WTC11 (cell line): ENCODE measurements at regions not wholly inside any gene's neighbourhood (a gene's known extent, or its start where the extent isn't known, plus 50 kb on each side); places are given as distances from the start of the nearest gene placed in this dataset.

Experiments
- ATAC-seq: fragments of 200-7000 bp; cut with Tn5 transposase; 2 replicates; pipeline ENCODE4 v1.10.0; 2021; ENCODE audit warnings: mild to moderate bottlenecking, moderate library complexity
- CTCF ChIA-PET: fragments of 300-600 bp; sonication (Branson Sonifier 250); formaldehyde crosslinking; loops from one replicate; lab custom pipeline; 2021; ENCODE audit warnings: antibody characterized with exemption; lab: Charles Lee
- POLR2A ChIA-PET: fragments of 350-600 bp; sonication (Branson Sonifier 250); formaldehyde crosslinking; loops from one replicate; lab custom pipeline; 2021; ENCODE audit warnings: antibody characterized with exemption; lab: Charles Lee
- DNase-seq: peaks from one replicate; pipeline ENCODE4 v3.0.0; 2021; ENCODE audit warnings: low spot score
- H3K27ac Mint-ChIP-seq: 2 replicates; pipeline ENCODE4 v1.8.0; 2021; ENCODE audit warnings: mixed read lengths
- H3K27me3 Mint-ChIP-seq: 2 replicates; pipeline ENCODE4 v1.8.0; 2021; ENCODE audit warnings: low read depth, mild to moderate bottlenecking, moderate library complexity, mixed read lengths
- H3K36me3 Mint-ChIP-seq: 2 replicates; pipeline ENCODE4 v1.8.0; 2021; ENCODE audit warnings: mixed read lengths
- H3K4me1 Mint-ChIP-seq: 2 replicates; pipeline ENCODE4 v1.8.0; 2022; ENCODE audit warnings: mixed read lengths
- H3K4me3 Mint-ChIP-seq: 2 replicates; pipeline ENCODE4 v1.8.0; 2021; ENCODE audit warnings: mild to moderate bottlenecking, moderate library complexity, mixed read lengths
- H3K9me3 Mint-ChIP-seq: 2 replicates; pipeline ENCODE4 v1.8.0; 2021; ENCODE audit warnings: mixed read lengths
- CBFB ChIP-seq: sonication (generic); formaldehyde crosslinking; IDR thresholded peaks from 2 replicates; pipeline ENCODE4 v1.8.1; 2022; ENCODE audit warnings: mild to moderate bottlenecking, low read depth, missing genetic modification reagents
- ELF4 ChIP-seq: sonication (generic); formaldehyde crosslinking; IDR thresholded peaks from 2 replicates; pipeline ENCODE4 v1.8.1; 2022; ENCODE audit warnings: low read depth, mild to moderate bottlenecking, moderate library complexity, missing genetic modification reagents
- EMX1 ChIP-seq: fragments of 250-450 bp; sonication (Bioruptor Pico); IDR thresholded peaks from 2 replicates; pipeline ENCODE4 v1.8.0; 2021; ENCODE audit warnings: mild to moderate bottlenecking
- ESRRA ChIP-seq: sonication (generic); formaldehyde crosslinking; IDR thresholded peaks from 2 replicates; pipeline ENCODE4 v1.8.1; 2022; ENCODE audit warnings: mild to moderate bottlenecking, missing genetic modification reagents, borderline replicate concordance
- FOXP1 ChIP-seq: sonication (generic); formaldehyde crosslinking; IDR thresholded peaks from 2 replicates; pipeline ENCODE4 v1.8.0; 2022; ENCODE audit warnings: missing genetic modification reagents, mild to moderate bottlenecking, moderate library complexity, borderline replicate concordance
- HMGA2 ChIP-seq: fragments of 250-450 bp; sonication (Bioruptor Pico); IDR thresholded peaks from 2 replicates; pipeline ENCODE4 v1.4.0; 2021; ENCODE audit warnings: mild to moderate bottlenecking, moderate library complexity
- MXD4 ChIP-seq: fragments of 250-450 bp; sonication (Bioruptor Pico); IDR thresholded peaks from 2 replicates; pipeline ENCODE4 v1.8.0; 2021; ENCODE audit warnings: mild to moderate bottlenecking, moderate library complexity, borderline replicate concordance
- NFE2L1 ChIP-seq: sonication (generic); formaldehyde crosslinking; IDR thresholded peaks from 2 replicates; pipeline ENCODE4 v1.8.1; 2023; ENCODE audit warnings: missing genetic modification reagents
- NR1H2 ChIP-seq: sonication (generic); formaldehyde crosslinking; IDR thresholded peaks from 2 replicates; pipeline ENCODE4 v1.9.0; 2021; ENCODE audit warnings: mild to moderate bottlenecking, moderate library complexity, missing genetic modification reagents
- NR3C1 ChIP-seq: sonication (generic); formaldehyde crosslinking; conservative IDR thresholded peaks from 2 replicates; pipeline ENCODE4 v1.8.1; 2023; ENCODE audit warnings: low read depth, mild to moderate bottlenecking, missing genetic modification reagents
- OVOL2 ChIP-seq: fragments of 250-450 bp; sonication (Bioruptor Pico); IDR thresholded peaks from 2 replicates; pipeline ENCODE4 v1.9.0; 2021; ENCODE audit warnings: mild to moderate bottlenecking, borderline replicate concordance
- SMAD3 ChIP-seq: sonication (generic); formaldehyde crosslinking; IDR thresholded peaks from 2 replicates; pipeline ENCODE4 v1.8.0; 2022; ENCODE audit warnings: missing genetic modification reagents, mild to moderate bottlenecking, borderline replicate concordance
- SP1 ChIP-seq: sonication (generic); formaldehyde crosslinking; conservative IDR thresholded peaks from 2 replicates; pipeline ENCODE4 v1.8.1; 2022; ENCODE audit warnings: missing genetic modification reagents
- TCF7 ChIP-seq: sonication (generic); formaldehyde crosslinking; IDR thresholded peaks from 2 replicates; pipeline ENCODE4 v1.8.0; 2022; ENCODE audit warnings: mild to moderate bottlenecking, low read depth, missing genetic modification reagents, moderate library complexity
- TEAD4 ChIP-seq: sonication (generic); formaldehyde crosslinking; IDR thresholded peaks from 2 replicates; pipeline ENCODE4 v1.8.0; 2022; ENCODE audit warnings: mild to moderate bottlenecking, missing genetic modification reagents
- TP53 ChIP-seq: sonication (generic); formaldehyde crosslinking; IDR thresholded peaks from 2 replicates; pipeline ENCODE4 v1.8.1; 2023; ENCODE audit warnings: mild to moderate bottlenecking, missing genetic modification reagents
- ZNF138 ChIP-seq: sonication (generic); formaldehyde crosslinking; conservative IDR thresholded peaks from 2 replicates; pipeline ENCODE4 v1.8.1; 2022; ENCODE audit warnings: mild to moderate bottlenecking, moderate library complexity, missing genetic modification reagents
- ZNF232 ChIP-seq: sonication (generic); formaldehyde crosslinking; IDR thresholded peaks from 2 replicates; pipeline ENCODE4 v1.8.0; 2022; ENCODE audit warnings: mild to moderate bottlenecking, missing genetic modification reagents
- ZNF396 ChIP-seq: fragments of 250-450 bp; sonication (Bioruptor Pico); IDR thresholded peaks from 2 replicates; pipeline ENCODE4 v1.8.0; 2021; ENCODE audit warnings: mild to moderate bottlenecking, moderate library complexity, borderline replicate concordance
- TF ChIP-seq, protein P1 (sequence below): sonication (generic); formaldehyde crosslinking; IDR thresholded peaks from 2 replicates; pipeline ENCODE4 v1.8.0; 2022; ENCODE audit warnings: missing genetic modification reagents
- TF ChIP-seq, protein P2 (sequence below): fragments of 250-450 bp; sonication (Bioruptor Pico); IDR thresholded peaks from 2 replicates; pipeline ENCODE4 v1.9.0; 2021; ENCODE audit warnings: mild to moderate bottlenecking
- TF ChIP-seq, protein P3 (sequence below): fragments of 250-450 bp; sonication (Bioruptor Pico); IDR thresholded peaks from 2 replicates; pipeline ENCODE4 v1.9.0; 2021; ENCODE audit warnings: mild to moderate bottlenecking, borderline replicate concordance
- TF ChIP-seq, protein P4 (sequence below): fragments of 250-450 bp; sonication (Bioruptor Pico); IDR thresholded peaks from 2 replicates; pipeline ENCODE4 v1.8.0; 2021; ENCODE audit warnings: mild to moderate bottlenecking
- TF ChIP-seq, protein P5 (sequence below): sonication (generic); formaldehyde crosslinking; IDR thresholded peaks from 2 replicates; pipeline ENCODE4 v1.8.0; 2023; ENCODE audit warnings: mild to moderate bottlenecking, missing genetic modification reagents

DNA sequence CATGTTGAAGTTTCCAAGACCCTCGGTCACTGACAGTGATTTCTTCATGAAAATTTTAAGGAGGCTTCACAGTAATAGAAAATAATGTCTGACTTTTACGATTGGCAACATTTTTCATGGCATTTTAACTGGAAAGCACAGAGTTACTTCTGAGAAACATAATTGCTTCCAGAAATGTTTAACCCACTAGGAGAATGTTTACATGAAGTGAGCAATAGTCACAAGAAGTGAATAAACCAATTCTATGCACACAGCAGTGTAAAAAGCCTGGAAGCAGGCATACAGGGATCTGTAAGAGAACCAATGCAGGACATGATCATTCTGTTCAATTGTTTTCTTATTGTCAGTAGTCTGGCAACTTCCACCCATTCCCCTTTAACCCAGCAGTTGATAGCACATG is 316.2 kb upstream of the CXADR start:
- ChIA-PET CTCF (no interaction called here), POLR2A (no interaction called here)
- H3K9me3 Mint-ChIP-seq = peaks cover 25% of the 10 kb centered on the region
- ATAC-seq (no peak), DNase-seq (no peak)
- no peak for TF ChIP-seq TEAD4
- TF ChIP-seq TP53 (CRISPR knock-in tag) = no peak
- TF ChIP-seq TCF7 (CRISPR knock-in tag) = no peak
- H3K27me3 Mint-ChIP-seq = no peaks in the 10 kb centered on the region
- H3K27ac Mint-ChIP-seq = no peak overlapping the region
- no peak overlapping the region for H3K4me3 Mint-ChIP-seq
- peaks cover 12% of the 10 kb centered on the region for H3K36me3 Mint-ChIP-seq
- H3K4me1 Mint-ChIP-seq = peaks cover 13% of the 10 kb centered on the region

DNA sequence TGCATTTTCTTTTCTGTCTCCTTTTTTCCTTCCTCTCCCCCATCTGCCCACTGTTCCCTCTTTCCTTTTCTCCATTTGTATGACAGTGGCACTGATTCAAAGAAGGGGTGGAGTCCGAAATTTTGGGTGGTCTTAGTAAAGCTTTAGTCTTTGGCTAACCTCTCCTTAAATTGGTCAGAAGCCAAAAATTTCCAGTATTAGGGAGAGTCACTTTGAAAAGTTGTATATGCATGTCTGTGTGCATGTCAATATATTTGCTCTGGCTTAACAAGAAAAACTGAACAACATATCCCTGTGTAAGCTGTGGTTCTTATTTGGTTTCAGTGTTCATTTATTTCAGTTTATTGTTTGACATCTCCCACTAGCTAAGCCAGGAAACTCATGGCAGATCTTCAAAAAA is 314.8 kb upstream of the CXADR start:
- no peak for DNase-seq
- TF ChIP-seq TCF7 (CRISPR knock-in tag) = no peak
- TF ChIP-seq SP1 = no peak
- TF ChIP-seq TP53 (CRISPR knock-in tag) = no peak
- no peak for TF ChIP-seq EMX1 (CRISPR knock-in tag)
- TF ChIP-seq MXD4 = no peak
- TF ChIP-seq NFE2L1 = no peak
- TF ChIP-seq, protein P1, sequence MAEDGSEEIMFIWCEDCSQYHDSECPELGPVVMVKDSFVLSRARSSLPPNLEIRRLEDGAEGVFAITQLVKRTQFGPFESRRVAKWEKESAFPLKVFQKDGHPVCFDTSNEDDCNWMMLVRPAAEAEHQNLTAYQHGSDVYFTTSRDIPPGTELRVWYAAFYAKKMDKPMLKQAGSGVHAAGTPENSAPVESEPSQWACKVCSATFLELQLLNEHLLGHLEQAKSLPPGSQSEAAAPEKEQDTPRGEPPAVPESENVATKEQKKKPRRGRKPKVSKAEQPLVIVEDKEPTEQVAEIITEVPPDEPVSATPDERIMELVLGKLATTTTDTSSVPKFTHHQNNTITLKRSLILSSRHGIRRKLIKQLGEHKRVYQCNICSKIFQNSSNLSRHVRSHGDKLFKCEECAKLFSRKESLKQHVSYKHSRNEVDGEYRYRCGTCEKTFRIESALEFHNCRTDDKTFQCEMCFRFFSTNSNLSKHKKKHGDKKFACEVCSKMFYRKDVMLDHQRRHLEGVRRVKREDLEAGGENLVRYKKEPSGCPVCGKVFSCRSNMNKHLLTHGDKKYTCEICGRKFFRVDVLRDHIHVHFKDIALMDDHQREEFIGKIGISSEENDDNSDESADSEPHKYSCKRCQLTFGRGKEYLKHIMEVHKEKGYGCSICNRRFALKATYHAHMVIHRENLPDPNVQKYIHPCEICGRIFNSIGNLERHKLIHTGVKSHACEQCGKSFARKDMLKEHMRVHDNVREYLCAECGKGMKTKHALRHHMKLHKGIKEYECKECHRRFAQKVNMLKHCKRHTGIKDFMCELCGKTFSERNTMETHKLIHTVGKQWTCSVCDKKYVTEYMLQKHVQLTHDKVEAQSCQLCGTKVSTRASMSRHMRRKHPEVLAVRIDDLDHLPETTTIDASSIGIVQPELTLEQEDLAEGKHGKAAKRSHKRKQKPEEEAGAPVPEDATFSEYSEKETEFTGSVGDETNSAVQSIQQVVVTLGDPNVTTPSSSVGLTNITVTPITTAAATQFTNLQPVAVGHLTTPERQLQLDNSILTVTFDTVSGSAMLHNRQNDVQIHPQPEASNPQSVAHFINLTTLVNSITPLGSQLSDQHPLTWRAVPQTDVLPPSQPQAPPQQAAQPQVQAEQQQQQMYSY = no peak
- no peak for TF ChIP-seq HMGA2 (CRISPR knock-in tag)
- TF ChIP-seq NR1H2 (CRISPR knock-in tag) = no peak
- TF ChIP-seq FOXP1 = no peak
- TF ChIP-seq, protein P2, sequence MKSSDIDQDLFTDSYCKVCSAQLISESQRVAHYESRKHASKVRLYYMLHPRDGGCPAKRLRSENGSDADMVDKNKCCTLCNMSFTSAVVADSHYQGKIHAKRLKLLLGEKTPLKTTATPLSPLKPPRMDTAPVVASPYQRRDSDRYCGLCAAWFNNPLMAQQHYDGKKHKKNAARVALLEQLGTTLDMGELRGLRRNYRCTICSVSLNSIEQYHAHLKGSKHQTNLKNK (CRISPR knock-in tag) = no peak
- TF ChIP-seq SMAD3 = no peak
- TF ChIP-seq, protein P3, sequence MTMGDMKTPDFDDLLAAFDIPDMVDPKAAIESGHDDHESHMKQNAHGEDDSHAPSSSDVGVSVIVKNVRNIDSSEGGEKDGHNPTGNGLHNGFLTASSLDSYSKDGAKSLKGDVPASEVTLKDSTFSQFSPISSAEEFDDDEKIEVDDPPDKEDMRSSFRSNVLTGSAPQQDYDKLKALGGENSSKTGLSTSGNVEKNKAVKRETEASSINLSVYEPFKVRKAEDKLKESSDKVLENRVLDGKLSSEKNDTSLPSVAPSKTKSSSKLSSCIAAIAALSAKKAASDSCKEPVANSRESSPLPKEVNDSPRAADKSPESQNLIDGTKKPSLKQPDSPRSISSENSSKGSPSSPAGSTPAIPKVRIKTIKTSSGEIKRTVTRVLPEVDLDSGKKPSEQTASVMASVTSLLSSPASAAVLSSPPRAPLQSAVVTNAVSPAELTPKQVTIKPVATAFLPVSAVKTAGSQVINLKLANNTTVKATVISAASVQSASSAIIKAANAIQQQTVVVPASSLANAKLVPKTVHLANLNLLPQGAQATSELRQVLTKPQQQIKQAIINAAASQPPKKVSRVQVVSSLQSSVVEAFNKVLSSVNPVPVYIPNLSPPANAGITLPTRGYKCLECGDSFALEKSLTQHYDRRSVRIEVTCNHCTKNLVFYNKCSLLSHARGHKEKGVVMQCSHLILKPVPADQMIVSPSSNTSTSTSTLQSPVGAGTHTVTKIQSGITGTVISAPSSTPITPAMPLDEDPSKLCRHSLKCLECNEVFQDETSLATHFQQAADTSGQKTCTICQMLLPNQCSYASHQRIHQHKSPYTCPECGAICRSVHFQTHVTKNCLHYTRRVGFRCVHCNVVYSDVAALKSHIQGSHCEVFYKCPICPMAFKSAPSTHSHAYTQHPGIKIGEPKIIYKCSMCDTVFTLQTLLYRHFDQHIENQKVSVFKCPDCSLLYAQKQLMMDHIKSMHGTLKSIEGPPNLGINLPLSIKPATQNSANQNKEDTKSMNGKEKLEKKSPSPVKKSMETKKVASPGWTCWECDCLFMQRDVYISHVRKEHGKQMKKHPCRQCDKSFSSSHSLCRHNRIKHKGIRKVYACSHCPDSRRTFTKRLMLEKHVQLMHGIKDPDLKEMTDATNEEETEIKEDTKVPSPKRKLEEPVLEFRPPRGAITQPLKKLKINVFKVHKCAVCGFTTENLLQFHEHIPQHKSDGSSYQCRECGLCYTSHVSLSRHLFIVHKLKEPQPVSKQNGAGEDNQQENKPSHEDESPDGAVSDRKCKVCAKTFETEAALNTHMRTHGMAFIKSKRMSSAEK = no peak
- TF ChIP-seq OVOL2 (CRISPR knock-in tag) = no peak
- TF ChIP-seq ZNF232 (CRISPR knock-in tag) = no peak
- TF ChIP-seq, all 79 proteins: peak for 0
- ATAC-seq = no peak
- CTCF ChIA-PET = no interaction called here
- Mint-ChIP-seq H3K9me3 (peaks cover 16% of the 10 kb centered on the region), H3K36me3 (peaks cover 4% of the 10 kb centered on the region), H3K4me3 (no peak overlapping the region), H3K4me1 (peaks cover 13% of the 10 kb centered on the region), H3K27me3 (no peaks in the 10 kb centered on the region), H3K27ac (no peak overlapping the region)
- POLR2A ChIA-PET = no interaction called here

DNA sequence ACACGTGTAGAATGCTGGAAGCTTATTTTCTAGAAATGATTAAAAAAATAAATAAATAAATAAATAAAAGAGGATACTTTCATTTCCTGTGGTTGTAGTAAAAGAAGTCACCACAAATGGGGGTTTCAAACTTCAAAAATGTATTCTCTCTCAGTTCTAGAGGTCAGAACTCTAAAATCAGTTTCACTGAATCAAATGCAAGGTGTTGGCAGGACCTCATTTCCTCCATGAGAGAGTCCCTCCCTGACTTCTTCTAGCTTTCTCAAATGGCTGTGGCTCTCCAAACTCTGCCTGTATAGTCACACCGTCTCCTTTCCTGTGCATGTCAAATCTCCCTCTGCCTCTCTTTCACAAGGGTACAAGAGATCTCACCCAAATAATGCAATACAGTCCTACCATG is 312.6 kb upstream of the CXADR start:
- H3K27ac Mint-ChIP-seq = no peak overlapping the region
- peaks cover 21% of the 10 kb centered on the region for H3K9me3 Mint-ChIP-seq
- no peaks in the 10 kb centered on the region for H3K27me3 Mint-ChIP-seq
- ChIA-PET CTCF (no interaction called here), POLR2A (no interaction called here)
- H3K4me1 Mint-ChIP-seq = peaks cover 13% of the 10 kb centered on the region
- ATAC-seq = no peak
- no peak for DNase-seq
- H3K36me3 Mint-ChIP-seq = no peaks in the 10 kb centered on the region; the same call in 1 of the 2 replicates
- no peak overlapping the region for H3K4me3 Mint-ChIP-seq
- no peak for TF ChIP-seq ELF4
- no peak for TF ChIP-seq ESRRA
- TF ChIP-seq ZNF138 (CRISPR knock-in tag) = no peak
- no peak for TF ChIP-seq NR3C1
- TF ChIP-seq, protein P4, sequence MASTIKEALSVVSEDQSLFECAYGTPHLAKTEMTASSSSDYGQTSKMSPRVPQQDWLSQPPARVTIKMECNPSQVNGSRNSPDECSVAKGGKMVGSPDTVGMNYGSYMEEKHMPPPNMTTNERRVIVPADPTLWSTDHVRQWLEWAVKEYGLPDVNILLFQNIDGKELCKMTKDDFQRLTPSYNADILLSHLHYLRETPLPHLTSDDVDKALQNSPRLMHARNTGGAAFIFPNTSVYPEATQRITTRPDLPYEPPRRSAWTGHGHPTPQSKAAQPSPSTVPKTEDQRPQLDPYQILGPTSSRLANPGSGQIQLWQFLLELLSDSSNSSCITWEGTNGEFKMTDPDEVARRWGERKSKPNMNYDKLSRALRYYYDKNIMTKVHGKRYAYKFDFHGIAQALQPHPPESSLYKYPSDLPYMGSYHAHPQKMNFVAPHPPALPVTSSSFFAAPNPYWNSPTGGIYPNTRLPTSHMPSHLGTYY = no peak
- no peak for TF ChIP-seq CBFB
- TF ChIP-seq, protein P5, sequence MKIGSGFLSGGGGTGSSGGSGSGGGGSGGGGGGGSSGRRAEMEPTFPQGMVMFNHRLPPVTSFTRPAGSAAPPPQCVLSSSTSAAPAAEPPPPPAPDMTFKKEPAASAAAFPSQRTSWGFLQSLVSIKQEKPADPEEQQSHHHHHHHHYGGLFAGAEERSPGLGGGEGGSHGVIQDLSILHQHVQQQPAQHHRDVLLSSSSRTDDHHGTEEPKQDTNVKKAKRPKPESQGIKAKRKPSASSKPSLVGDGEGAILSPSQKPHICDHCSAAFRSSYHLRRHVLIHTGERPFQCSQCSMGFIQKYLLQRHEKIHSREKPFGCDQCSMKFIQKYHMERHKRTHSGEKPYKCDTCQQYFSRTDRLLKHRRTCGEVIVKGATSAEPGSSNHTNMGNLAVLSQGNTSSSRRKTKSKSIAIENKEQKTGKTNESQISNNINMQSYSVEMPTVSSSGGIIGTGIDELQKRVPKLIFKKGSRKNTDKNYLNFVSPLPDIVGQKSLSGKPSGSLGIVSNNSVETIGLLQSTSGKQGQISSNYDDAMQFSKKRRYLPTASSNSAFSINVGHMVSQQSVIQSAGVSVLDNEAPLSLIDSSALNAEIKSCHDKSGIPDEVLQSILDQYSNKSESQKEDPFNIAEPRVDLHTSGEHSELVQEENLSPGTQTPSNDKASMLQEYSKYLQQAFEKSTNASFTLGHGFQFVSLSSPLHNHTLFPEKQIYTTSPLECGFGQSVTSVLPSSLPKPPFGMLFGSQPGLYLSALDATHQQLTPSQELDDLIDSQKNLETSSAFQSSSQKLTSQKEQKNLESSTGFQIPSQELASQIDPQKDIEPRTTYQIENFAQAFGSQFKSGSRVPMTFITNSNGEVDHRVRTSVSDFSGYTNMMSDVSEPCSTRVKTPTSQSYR (CRISPR knock-in tag) = no peak
- TF ChIP-seq ZNF396 (CRISPR knock-in tag) = no peak
